ENCODE measurements at regions not wholly inside any gene's neighbourhood (a gene's known extent, or its start where the extent isn't known, plus 50 kb on each side); places are given as distances from the start of the nearest gene placed in this dataset.

GRCh38 chr16:82345318-82345717, 175.3 kb upstream of the MPHOSPH6 start:
- Histone ChIP-seq H3K27ac (no peak overlapping the region), H3K36me3 (no peaks in the 10 kb centered on the region), H3K4me1 (no peaks in the 10 kb centered on the region), H3K27me3 (no peaks in the 10 kb centered on the region), H3K9me3 (no peaks in the 10 kb centered on the region), H3K4me3 (no peak overlapping the region)
- DNase-seq = no peak
- intact Hi-C loops (cut with DNase I; ENCODE audit: low total_unique reads) = no loop called here
- no peak for TF ChIP-seq CTCF (IDR thresholded peaks at IDR 0.05)

- peak; percentile 50 to 61 for TF ChIP-seq CTCF (IDR thresholded peaks at IDR 0.05)
- H3K27ac ChIP-seq = no peak overlapping the region
- H3K27me3 ChIP-seq = no peaks in the 10 kb centered on the region
- no peaks in the 10 kb centered on the region for H3K36me3 ChIP-seq
- no peaks in the 10 kb centered on the region for H3K4me1 ChIP-seq
- no peaks in the 10 kb centered on the region for H3K9me3 ChIP-seq
- intact Hi-C loops (cut with DNase I; ENCODE audit: low total_unique reads) = loop anchor here (5.0 kb wide), 1 partner anchor 82 kb away; no protein-coding TSS in a partner anchor
- no peak for DNase-seq
- no peak overlapping the region for H3K4me3 ChIP-seq
These were observed 174.1 kb upstream of the MPHOSPH6 start for GRCh38 chr16:82344157-82344556.

DNA sequence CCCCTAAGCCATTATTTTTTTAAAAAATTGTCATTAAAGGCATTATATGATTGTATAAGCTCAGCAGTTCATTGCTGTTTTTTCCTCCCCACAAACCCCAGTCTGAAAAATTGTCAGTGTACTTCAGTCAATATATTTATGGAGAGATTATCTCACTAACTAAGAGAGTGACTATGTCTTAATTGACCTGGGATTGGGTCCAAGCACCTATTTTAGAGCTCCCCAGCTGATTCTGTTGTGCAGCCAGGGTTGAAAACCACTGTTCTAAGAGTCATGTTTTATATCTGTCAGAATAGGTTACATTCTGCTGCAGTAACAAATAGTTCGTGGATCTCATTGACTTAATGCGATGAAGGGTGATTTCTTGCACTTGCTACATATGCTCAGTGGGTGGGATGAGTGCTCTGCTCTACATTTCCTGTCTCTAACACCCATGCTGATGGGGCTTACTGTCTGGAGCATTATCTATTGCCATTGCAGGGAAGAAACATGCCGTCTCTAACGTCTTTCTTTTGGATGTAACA, 171.2 kb upstream of the MPHOSPH6 start:
- H3K27me3 ChIP-seq = no peaks in the 10 kb centered on the region
- TF ChIP-seq CTCF (IDR thresholded peaks at IDR 0.05) = no peak

GRCh38 chr16:82340531-82340930, 170.5 kb upstream of the MPHOSPH6 start:
- TF ChIP-seq CTCF (IDR thresholded peaks at IDR 0.05) = no peak

More for the DNA sequence above, 171.2 kb upstream of the MPHOSPH6 start:
- Histone ChIP-seq H3K9me3 (no peaks in the 10 kb centered on the region), H3K36me3 (no peaks in the 10 kb centered on the region), H3K27ac (no peak overlapping the region), H3K4me1 (no peaks in the 10 kb centered on the region), H3K4me3 (no peak overlapping the region)
- intact Hi-C loops (cut with DNase I; ENCODE audit: low total_unique reads) = loop anchor here (5.0 kb wide), 1 partner anchor 79 kb away; no protein-coding TSS in a partner anchor
- DNase-seq = no peak

GRCh38 chr16:82337355-82337754, 167.3 kb upstream of the MPHOSPH6 start:
- Histone ChIP-seq H3K4me1 (no peaks in the 10 kb centered on the region), H3K27ac (no peak overlapping the region), H3K9me3 (no peaks in the 10 kb centered on the region), H3K27me3 (no peaks in the 10 kb centered on the region), H3K36me3 (no peaks in the 10 kb centered on the region), H3K4me3 (no peak overlapping the region)
- intact Hi-C loops (cut with DNase I; ENCODE audit: low total_unique reads) = no loop called here
- no peak for TF ChIP-seq CTCF (IDR thresholded peaks at IDR 0.05)
- no peak for DNase-seq

More at GRCh38 chr16:82340531-82340930, 170.5 kb upstream of the MPHOSPH6 start:
- Histone ChIP-seq H3K27me3 (no peaks in the 10 kb centered on the region), H3K36me3 (no peaks in the 10 kb centered on the region), H3K4me1 (no peaks in the 10 kb centered on the region), H3K9me3 (no peaks in the 10 kb centered on the region), H3K27ac (no peak overlapping the region), H3K4me3 (no peak overlapping the region)
- intact Hi-C loops (cut with DNase I; ENCODE audit: low total_unique reads) = loop anchor here (5.0 kb wide), 1 partner anchor 78 kb away; no protein-coding TSS in a partner anchor
- DNase-seq = no peak
